Muscle layer of duodenum (tissue), 2 donors: ENCODE measurements at regions not wholly inside any gene's neighbourhood (a gene's known extent, or its start where the extent isn't known, plus 50 kb on each side); places are given as distances from the start of the nearest gene placed in this dataset.

Experiments
- H3K27ac ChIP-seq: one replicate; pipeline ENCODE4 v1.7.0; 2013; ENCODE audit warnings: mild to moderate bottlenecking, low read length
- H3K27me3 ChIP-seq: one replicate; pipeline ENCODE4 v1.7.0; 2013; ENCODE audit warnings: low read depth, mild to moderate bottlenecking, control low read depth, low read length
- H3K36me3 ChIP-seq, 2 donors: one replicate each; pipeline ENCODE4 v1.7.0; 2013; ENCODE audit warnings: low read length in 2 of 2, control low read depth in 1 of 2, mild to moderate bottlenecking in 1 of 2; ENCODE audit not compliant: insufficient read depth in 2 of 2, control insufficient read depth in 1 of 2
- H3K4me1 ChIP-seq, 2 donors: one replicate each; pipeline ENCODE4 v1.7.0; 2013; ENCODE audit warnings: low read length in 2 of 2, mild to moderate bottlenecking in 2 of 2, control low read depth in 1 of 2, moderate library complexity in 1 of 2; ENCODE audit not compliant: insufficient read depth in 2 of 2, control insufficient read depth in 1 of 2
- H3K4me3 ChIP-seq, 2 donors: one replicate each; pipeline ENCODE4 v1.7.0; 2013; ENCODE audit warnings: low read length in 2 of 2, low read depth in 1 of 2, mild to moderate bottlenecking in 1 of 2
- H3K9me3 ChIP-seq, 2 donors: one replicate each; pipeline ENCODE4 v1.7.0; 2013; ENCODE audit warnings: low read length in 2 of 2, control low read depth in 1 of 2, mild to moderate bottlenecking in 1 of 2; ENCODE audit not compliant: control insufficient read depth in 1 of 2
- donor health status: healthy.

- Histone ChIP-seq H3K9me3 (no peaks in the 10 kb centered on the region), H3K4me1 (no peaks in the 10 kb centered on the region), H3K27ac (no peak overlapping the region), H3K36me3 (no peaks in the 10 kb centered on the region), H3K4me3 (no peak overlapping the region), H3K27me3 (no peaks in the 10 kb centered on the region)
Observed at GRCh38 chr1:163668472-163668871, 346.7 kb downstream of the NUF2 start.

GRCh38 chr1:163670989-163671757 is 349.4 kb downstream of the NUF2 start:
- Histone ChIP-seq H3K9me3 (no peaks in the 10 kb centered on the region), H3K27ac (no peak overlapping the region), H3K4me3 (no peak overlapping the region), H3K4me1 (no peaks in the 10 kb centered on the region), H3K36me3 (no peaks in the 10 kb centered on the region), H3K27me3 (no peaks in the 10 kb centered on the region)

- Histone ChIP-seq H3K9me3 (no peaks in the 10 kb centered on the region), H3K36me3 (no peaks in the 10 kb centered on the region), H3K27ac (no peak overlapping the region)
Observed at GRCh38 chr1:163672976-163673758, 351.4 kb downstream of the NUF2 start.

GRCh38 chr1:163673759-163674151 is 352.0 kb downstream of the NUF2 start:
- no peaks in the 10 kb centered on the region for H3K27me3 ChIP-seq
- H3K27ac ChIP-seq, result no peak overlapping the region
- no peak overlapping the region for H3K4me3 ChIP-seq
- H3K9me3 ChIP-seq, result no peaks in the 10 kb centered on the region
- no peaks in the 10 kb centered on the region for H3K36me3 ChIP-seq
- no peaks in the 10 kb centered on the region for H3K4me1 ChIP-seq

More at GRCh38 chr1:163672976-163673758, 351.4 kb downstream of the NUF2 start:
- no peaks in the 10 kb centered on the region for H3K4me1 ChIP-seq
- no peak overlapping the region for H3K4me3 ChIP-seq
- H3K27me3 ChIP-seq, result no peaks in the 10 kb centered on the region

- Histone ChIP-seq H3K4me1 (no peaks in the 10 kb centered on the region), H3K4me3 (no peak overlapping the region), H3K27me3 (no peaks in the 10 kb centered on the region), H3K27ac (no peak overlapping the region), H3K36me3 (no peaks in the 10 kb centered on the region), H3K9me3 (no peaks in the 10 kb centered on the region)
Observed at GRCh38 chr1:163674236-163674635, 352.5 kb downstream of the NUF2 start.

- Histone ChIP-seq H3K4me3 (no peak overlapping the region), H3K27me3 (no peaks in the 10 kb centered on the region), H3K9me3 (peaks cover 0 to 8% of the 10 kb centered on the region in 2 donors), H3K36me3 (no peaks in the 10 kb centered on the region), H3K27ac (no peak overlapping the region), H3K4me1 (no peaks in the 10 kb centered on the region)
Observed at GRCh38 chr1:163684785-163685184, 363.0 kb downstream of the NUF2 start.

GRCh38 chr1:163692266-163692665 is 370.5 kb downstream of the NUF2 start:
- no peaks in the 10 kb centered on the region for H3K27me3 ChIP-seq
- no peaks in the 10 kb centered on the region for H3K4me1 ChIP-seq
- no peak overlapping the region for H3K4me3 ChIP-seq
- peaks cover 0 to 5% of the 10 kb centered on the region in 2 donors for H3K9me3 ChIP-seq
- H3K27ac ChIP-seq, result no peak overlapping the region
- H3K36me3 ChIP-seq, result no peaks in the 10 kb centered on the region

- Histone ChIP-seq H3K27ac (no peak overlapping the region), H3K4me3 (no peak overlapping the region), H3K27me3 (no peaks in the 10 kb centered on the region), H3K9me3 (peaks cover 0 to 5% of the 10 kb centered on the region in 2 donors), H3K4me1 (no peaks in the 10 kb centered on the region), H3K36me3 (no peaks in the 10 kb centered on the region)
Observed at GRCh38 chr1:163697137-163697536, 375.4 kb downstream of the NUF2 start.

- no peak overlapping the region for H3K27ac ChIP-seq
- no peaks in the 10 kb centered on the region for H3K36me3 ChIP-seq
- H3K27me3 ChIP-seq, result no peaks in the 10 kb centered on the region
- no peak overlapping the region for H3K4me3 ChIP-seq
- no peaks in the 10 kb centered on the region for H3K9me3 ChIP-seq
- H3K4me1 ChIP-seq, result no peaks in the 10 kb centered on the region
Observed at GRCh38 chr1:163701783-163702374, 380.1 kb downstream of the NUF2 start.

- no peak overlapping the region for H3K4me3 ChIP-seq
- H3K27me3 ChIP-seq, result no peaks in the 10 kb centered on the region
- no peak overlapping the region for H3K27ac ChIP-seq
- no peaks in the 10 kb centered on the region for H3K4me1 ChIP-seq
- H3K9me3 ChIP-seq, result no peaks in the 10 kb centered on the region
- no peaks in the 10 kb centered on the region for H3K36me3 ChIP-seq
Observed at GRCh38 chr1:163703794-163704193, 382.0 kb downstream of the NUF2 start.

GRCh38 chr1:163706915-163707314 is 385.2 kb downstream of the NUF2 start:
- Histone ChIP-seq H3K27ac (no peak overlapping the region), H3K4me1 (no peaks in the 10 kb centered on the region), H3K36me3 (no peaks in the 10 kb centered on the region), H3K9me3 (peaks cover 0 to 4% of the 10 kb centered on the region in 2 donors), H3K27me3 (no peaks in the 10 kb centered on the region), H3K4me3 (no peak overlapping the region)
